ENCODE measurements at regions not wholly inside any gene's neighbourhood (a gene's known extent, or its start where the extent isn't known, plus 50 kb on each side); places are given as distances from the start of the nearest gene placed in this dataset.

GRCh38 chr2:63736354-63736753, 105.3 kb upstream of the UGP2 start:
- no peak for TF ChIP-seq POLR2AphosphoS5 (IDR thresholded peaks at IDR 0.05)
- TF ChIP-seq CTCF (IDR thresholded peaks at IDR 0.05): no peak
- no peak for TF ChIP-seq POLR2A (IDR thresholded peaks at IDR 0.05)
